ENCODE measurements at regions not wholly inside any gene's neighbourhood (a gene's known extent, or its start where the extent isn't known, plus 50 kb on each side); places are given as distances from the start of the nearest gene placed in this dataset.

DNA sequence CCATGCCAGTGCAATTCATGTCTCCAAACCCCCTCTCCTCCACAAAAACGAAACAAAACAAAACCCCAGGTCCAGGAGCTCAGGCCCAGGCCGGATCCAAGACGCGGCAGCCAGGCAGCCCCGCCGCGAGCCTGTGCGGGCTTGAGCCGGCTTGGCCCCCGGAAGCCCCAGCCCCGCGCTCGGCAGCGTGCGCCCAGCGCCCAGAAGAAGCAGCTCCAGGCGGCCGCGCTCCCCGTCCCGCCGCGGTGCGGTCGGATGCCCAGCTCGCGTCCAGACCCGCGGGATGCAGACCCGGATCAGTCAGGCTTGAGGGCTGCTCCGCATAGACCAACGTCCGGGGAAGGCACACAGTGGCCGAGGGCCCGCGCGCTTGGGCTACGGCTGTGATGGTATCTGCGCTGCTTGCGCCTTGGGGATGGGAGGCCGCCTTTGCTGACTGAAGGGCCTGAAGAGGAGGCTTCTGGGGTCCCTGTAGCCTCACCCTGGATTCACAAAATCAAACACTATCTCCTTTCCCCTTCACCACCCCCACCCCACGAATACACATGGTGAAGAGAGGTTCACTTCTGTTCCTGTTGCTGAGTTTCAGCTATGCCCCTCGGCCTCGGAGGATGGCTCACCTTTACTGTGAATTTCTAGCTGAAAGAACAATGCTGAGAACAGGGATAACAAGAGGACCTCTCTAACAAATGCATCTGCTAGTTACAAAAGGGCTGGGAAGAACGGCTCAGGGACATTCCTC is 79.9 kb upstream of the EN2 start:
- Histone ChIP-seq H3K4me1 (peaks cover 27 to 63% of the 10 kb centered on the region in 2 donors), H3K36me3 (no peaks in the 10 kb centered on the region), H3K4me3 (no peak overlapping the region), H3K27ac (no peak overlapping the region), H3K9me3 (no peaks in the 10 kb centered on the region), H3K27me3 (peaks cover 100% of the 10 kb centered on the region in 2 donors)
- intact Hi-C loops (cut with DNase I) = no loop called here
- TF ChIP-seq, protein P1, sequence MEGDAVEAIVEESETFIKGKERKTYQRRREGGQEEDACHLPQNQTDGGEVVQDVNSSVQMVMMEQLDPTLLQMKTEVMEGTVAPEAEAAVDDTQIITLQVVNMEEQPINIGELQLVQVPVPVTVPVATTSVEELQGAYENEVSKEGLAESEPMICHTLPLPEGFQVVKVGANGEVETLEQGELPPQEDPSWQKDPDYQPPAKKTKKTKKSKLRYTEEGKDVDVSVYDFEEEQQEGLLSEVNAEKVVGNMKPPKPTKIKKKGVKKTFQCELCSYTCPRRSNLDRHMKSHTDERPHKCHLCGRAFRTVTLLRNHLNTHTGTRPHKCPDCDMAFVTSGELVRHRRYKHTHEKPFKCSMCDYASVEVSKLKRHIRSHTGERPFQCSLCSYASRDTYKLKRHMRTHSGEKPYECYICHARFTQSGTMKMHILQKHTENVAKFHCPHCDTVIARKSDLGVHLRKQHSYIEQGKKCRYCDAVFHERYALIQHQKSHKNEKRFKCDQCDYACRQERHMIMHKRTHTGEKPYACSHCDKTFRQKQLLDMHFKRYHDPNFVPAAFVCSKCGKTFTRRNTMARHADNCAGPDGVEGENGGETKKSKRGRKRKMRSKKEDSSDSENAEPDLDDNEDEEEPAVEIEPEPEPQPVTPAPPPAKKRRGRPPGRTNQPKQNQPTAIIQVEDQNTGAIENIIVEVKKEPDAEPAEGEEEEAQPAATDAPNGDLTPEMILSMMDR (IDR thresholded peaks at IDR 0.05) = no peak
- peak in 3 of 4 donors; percentile 50 to 84 (median 62) for DNase-seq
- ATAC-seq = peak; percentile 29

DNA sequence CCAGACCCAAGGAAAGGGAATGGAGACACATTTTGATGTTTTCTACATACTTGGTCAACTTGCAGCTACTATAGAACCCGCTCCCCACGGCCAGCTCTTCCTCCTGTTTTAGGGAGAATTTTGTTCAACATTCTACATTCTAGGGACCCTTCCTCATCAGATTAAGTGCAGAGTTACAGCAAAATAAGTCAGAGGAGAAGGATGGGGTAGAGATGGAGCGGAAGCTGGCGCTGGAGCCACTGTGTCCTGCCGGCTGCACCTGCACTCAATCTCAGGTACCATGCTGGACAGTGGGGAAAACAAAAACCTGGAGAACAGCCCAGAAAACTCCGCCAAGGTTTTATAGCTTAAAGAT is 79.4 kb upstream of the EN2 start:
- Histone ChIP-seq H3K4me3 (no peak overlapping the region), H3K27me3 (peaks cover 100% of the 10 kb centered on the region in 2 donors), H3K27ac (no peak overlapping the region), H3K36me3 (no peaks in the 10 kb centered on the region), H3K4me1 (peaks cover 24 to 58% of the 10 kb centered on the region in 2 donors), H3K9me3 (no peaks in the 10 kb centered on the region)
- TF ChIP-seq, protein P1 (IDR thresholded peaks at IDR 0.05) = no peak
- peak in 1 of 4 donors; percentile 13 for DNase-seq
- ATAC-seq = no peak
- intact Hi-C loops (cut with DNase I) = no loop called here

DNA sequence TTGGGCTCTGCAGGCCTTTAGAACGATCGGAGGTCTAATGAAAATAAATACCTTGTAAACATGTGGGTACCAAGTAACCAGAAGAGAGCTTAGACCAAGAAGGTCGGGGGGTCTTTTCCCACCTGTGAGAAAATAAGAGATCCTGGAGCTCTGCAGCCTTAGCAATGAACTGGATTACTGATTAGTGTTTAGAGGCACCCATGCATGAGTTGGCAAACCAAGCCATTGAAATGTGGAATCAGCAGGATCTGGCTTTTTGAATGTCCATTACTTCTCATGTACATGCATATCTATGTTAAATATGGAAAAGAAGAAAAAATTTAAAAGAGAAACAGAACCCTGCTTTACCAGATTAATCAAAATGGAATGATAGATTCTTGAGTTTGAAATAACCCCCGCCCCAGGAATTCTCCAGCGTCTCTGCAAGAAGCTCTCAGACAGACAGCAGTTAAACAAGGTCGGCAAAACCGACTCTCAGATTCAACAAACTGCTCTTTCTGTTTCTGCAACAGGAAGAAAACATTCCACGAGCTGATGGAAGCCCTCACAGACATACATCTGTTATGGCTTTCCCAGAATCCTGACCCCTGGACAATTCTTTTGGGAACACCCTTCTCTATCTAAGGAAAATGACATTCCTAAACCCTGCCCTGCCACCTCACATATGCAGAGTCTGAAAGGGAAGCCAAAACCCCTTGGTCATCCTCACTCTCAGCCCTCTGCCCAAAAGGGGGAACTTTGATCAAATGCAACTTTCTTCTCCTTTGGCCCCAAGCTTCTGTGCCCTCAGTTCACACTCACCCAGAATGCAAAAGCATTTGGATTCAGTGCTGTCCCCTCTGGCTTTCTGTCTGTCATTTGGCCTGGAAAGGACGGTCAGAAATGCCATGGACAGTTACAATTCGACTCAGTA is 78.7 kb upstream of the EN2 start:
- no peak overlapping the region for H3K27ac ChIP-seq
- DNase-seq (no peak), ATAC-seq (no peak)
- no peaks in the 10 kb centered on the region for H3K9me3 ChIP-seq
- peaks cover 18 to 51% of the 10 kb centered on the region in 2 donors for H3K4me1 ChIP-seq
- H3K27me3 ChIP-seq = peaks cover 99 to 100% of the 10 kb centered on the region in 2 donors
- TF ChIP-seq, protein P1 (IDR thresholded peaks at IDR 0.05) = no peak
- no peaks in the 10 kb centered on the region for H3K36me3 ChIP-seq
- no peak overlapping the region for H3K4me3 ChIP-seq
- intact Hi-C loops (cut with DNase I) = no loop called here

DNA sequence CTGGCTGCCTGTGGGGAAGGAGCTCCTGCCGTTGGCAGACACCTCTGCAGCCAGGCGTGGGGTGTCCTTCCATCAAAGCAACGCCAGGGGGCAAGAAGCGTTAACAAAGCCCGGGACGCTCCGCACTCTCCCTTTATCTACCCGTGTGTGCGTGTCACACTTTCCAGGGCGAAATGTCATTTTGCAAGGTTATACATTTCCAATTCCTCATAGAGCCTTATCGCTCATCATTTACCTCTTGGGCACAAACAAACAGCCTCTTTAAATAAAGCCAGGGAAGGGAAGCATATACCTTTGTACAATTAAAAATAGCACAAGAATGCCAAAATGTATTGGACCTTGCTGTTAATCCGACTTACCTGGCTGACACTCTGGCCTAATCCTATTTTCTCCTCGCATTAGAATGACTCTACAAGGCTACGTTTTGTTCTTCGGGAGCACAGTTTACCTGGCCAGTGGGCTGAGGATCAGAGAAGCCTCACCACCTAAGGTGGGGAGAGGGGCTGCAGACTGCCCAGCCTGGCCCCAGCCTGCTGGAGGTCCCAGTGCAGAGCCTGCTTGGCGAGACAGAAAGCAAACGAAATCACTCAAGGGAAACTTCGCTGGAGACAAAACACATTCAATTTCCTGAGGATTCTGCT is 77.6 kb upstream of the EN2 start:
- ATAC-seq (peak; percentile 93), DNase-seq (peak; percentile 42 to 87 (median 67))
- intact Hi-C loops (cut with DNase I) = no loop called here
- Histone ChIP-seq H3K27me3 (peaks cover 92 to 100% of the 10 kb centered on the region in 2 donors), H3K36me3 (no peaks in the 10 kb centered on the region), H3K4me3 (no peak overlapping the region), H3K27ac (no peak overlapping the region), H3K4me1 (peaks cover 10 to 40% of the 10 kb centered on the region in 2 donors), H3K9me3 (no peaks in the 10 kb centered on the region)
- TF ChIP-seq, protein P1 (IDR thresholded peaks at IDR 0.05) = peak; percentile 70 to 87
